B cell (primary cell): ENCODE measurements at regions not wholly inside any gene's neighbourhood (a gene's known extent, or its start where the extent isn't known, plus 50 kb on each side); places are given as distances from the start of the nearest gene placed in this dataset.
"Not testable (repeated sequence)": the region's sequence is repeated elsewhere in the genome, so short reads cannot be mapped to it uniquely, and the experiment has no call there.

Experiments used
- ATAC-seq: fragments of 200-7000 bp; cut with Tn5 transposase; one replicate; pipeline ENCODE4 v1.10.0; 2021; ENCODE audit warnings: low read depth, mild to moderate bottlenecking, moderate number of reproducible peaks, moderate library complexity
- CTCF ChIA-PET: fragments of 350-600 bp; sonication (Branson Sonifier 250); formaldehyde crosslinking; loops from one replicate; lab custom pipeline; 2021; ENCODE audit warnings: antibody characterized with exemption, inconsistent platforms; lab: Charles Lee
- POLR2A ChIA-PET: fragments of 350-600 bp; sonication (Branson Sonifier 250); formaldehyde crosslinking; loops from one replicate; lab custom pipeline; 2021; ENCODE audit warnings: antibody characterized with exemption; lab: Charles Lee
- DNase-seq: peaks from one replicate; pipeline ENCODE4 v3.0.0; 2013
- H2AFZ ChIP-seq: 2 replicates; pipeline ENCODE4 v1.6.1; 2012; ENCODE audit warnings: mild to moderate bottlenecking, low read depth, low read length; ENCODE audit not compliant: insufficient read depth, poor library complexity, severe bottlenecking
- H3K27ac ChIP-seq, 2 donors: 1 replicate in 1 of 2; 2 replicates in 1 of 2; pipeline ENCODE4 v1.5.1; 2012 to 2013; ENCODE audit warnings: low read length in 2 of 2, mild to moderate bottlenecking in 2 of 2, moderate library complexity in 1 of 2
- H3K27me3 ChIP-seq, 4 experiments: fragments of 200-600 bp in 1 of 4; sonication (generic) in 1 of 4; replicated peaks in 1 of 4; 1 replicate in 2 of 4; 2 replicates in 2 of 4; pipeline versions ENCODE4 v1.6.1 to v1.7.0; 2013 to 2016; ENCODE audit warnings: low read length in 3 of 4, mild to moderate bottlenecking in 2 of 4, mixed read lengths in 1 of 4, moderate library complexity in 1 of 4; ENCODE audit not compliant: insufficient read depth in 4 of 4, control insufficient read depth in 3 of 4; ENCODE audit errors: control extremely low read depth in 1 of 4
- H3K36me3 ChIP-seq, 2 experiments: replicated peaks in 1 of 2; 1 replicate in 1 of 2; 2 replicates in 1 of 2; pipeline versions ENCODE4 v1.6.1 to v1.7.1; 2013; ENCODE audit warnings: low read length in 1 of 2; ENCODE audit not compliant: insufficient read depth in 2 of 2, control insufficient read depth in 1 of 2; ENCODE audit errors: control extremely low read depth in 1 of 2, extremely low read depth in 1 of 2
- H3K4me1 ChIP-seq, 2 donors: fragments of 200-600 bp in 1 of 2; sonication (generic) in 1 of 2; 1 replicate in 1 of 2; 2 replicates in 1 of 2; pipeline versions ENCODE4 v1.5.1 to v1.6.1; 2013 to 2017; ENCODE audit warnings: low read length in 2 of 2; ENCODE audit not compliant: control insufficient read depth in 2 of 2, insufficient read depth in 2 of 2
- H3K4me2 ChIP-seq: replicated peaks from 2 replicates; pipeline ENCODE3; 2012; ENCODE audit warnings: mild to moderate bottlenecking, low read depth, low read length; ENCODE audit not compliant: poor library complexity, severe bottlenecking
- H3K4me3 ChIP-seq, 5 experiments: fragments of 200-600 bp in 1 of 5; sonication (generic) in 1 of 5; 1 replicate in 3 of 5; 2 replicates in 2 of 5; pipeline versions ENCODE4 v1.5.1 to v1.7.0; 2011 to 2016; ENCODE audit warnings: low read length in 4 of 5, mild to moderate bottlenecking in 4 of 5, low read depth in 2 of 5, control low read depth in 1 of 5, moderate library complexity in 1 of 5; ENCODE audit not compliant: insufficient read depth in 1 of 5; ENCODE audit errors: control extremely low read depth in 1 of 5, extremely low read depth in 1 of 5
- H3K79me2 ChIP-seq: fragments of 200-600 bp; sonication (generic); one replicate; pipeline ENCODE4 v1.6.0; 2016; ENCODE audit warnings: low read length; ENCODE audit not compliant: control insufficient read depth, insufficient read depth
- H3K9ac ChIP-seq: fragments of 200-600 bp; sonication (generic); 2 replicates; pipeline ENCODE4 v1.6.1; 2017; ENCODE audit warnings: mild to moderate bottlenecking, low read length, moderate library complexity
- H3K9me3 ChIP-seq, 3 donors: one replicate each; pipeline versions ENCODE4 v1.6.1 to v1.7.1; 2013; ENCODE audit warnings: low read length in 2 of 3; ENCODE audit not compliant: control insufficient read depth in 2 of 3, insufficient read depth in 1 of 3; ENCODE audit errors: control extremely low read depth in 1 of 3
- H4K20me1 ChIP-seq: 2 replicates; pipeline ENCODE4 v1.6.0; 2012; ENCODE audit warnings: mild to moderate bottlenecking, low read length; ENCODE audit not compliant: insufficient read depth, control insufficient read depth, poor library complexity, severe bottlenecking
- H3K27ac Mint-ChIP-seq: one replicate; pipeline ENCODE4 v1.8.0; 2021; ENCODE audit warnings: mixed read lengths
- H3K27me3 Mint-ChIP-seq: one replicate; pipeline ENCODE4 v1.8.0; 2021; ENCODE audit warnings: mixed read lengths
- H3K4me1 Mint-ChIP-seq: one replicate; pipeline ENCODE4 v1.8.0; 2021; ENCODE audit warnings: mixed read lengths
- H3K4me3 Mint-ChIP-seq: one replicate; pipeline ENCODE4 v1.8.0; 2021; ENCODE audit warnings: mixed read lengths
- H3K9me3 Mint-ChIP-seq: one replicate; pipeline ENCODE4 v1.8.0; 2022; ENCODE audit warnings: mixed read lengths; ENCODE audit not compliant: insufficient read depth
- CTCF ChIP-seq: fragments of 200-600 bp; IDR thresholded peaks from one replicate; pipeline ENCODE4 v1.8.0; 2022; ENCODE audit warnings: antibody characterized with exemption, mild to moderate bottlenecking
- EZH2 ChIP-seq: IDR thresholded peaks from 2 replicates; pipeline ENCODE4 v1.6.1; 2012; ENCODE audit warnings: borderline replicate concordance, low read depth, mild to moderate bottlenecking, moderate library complexity, low read length; ENCODE audit not compliant: insufficient read depth, poor library complexity, severe bottlenecking
- WGBS: methylation state at CpG from one replicate; pipeline ENCODE4 v1.1.5; 2013; ENCODE audit warnings: missing lambda C conversion rate; ENCODE audit not compliant: insufficient coverage; 5-methylcytosine and 5-hydroxymethylcytosine counted together
- intact Hi-C: fragments of 100-400 bp; cut with micrococcal nuclease; formaldehyde crosslinking; loops from one replicate; pipeline ENCODE4 v1.10.0; 2022

DNA sequence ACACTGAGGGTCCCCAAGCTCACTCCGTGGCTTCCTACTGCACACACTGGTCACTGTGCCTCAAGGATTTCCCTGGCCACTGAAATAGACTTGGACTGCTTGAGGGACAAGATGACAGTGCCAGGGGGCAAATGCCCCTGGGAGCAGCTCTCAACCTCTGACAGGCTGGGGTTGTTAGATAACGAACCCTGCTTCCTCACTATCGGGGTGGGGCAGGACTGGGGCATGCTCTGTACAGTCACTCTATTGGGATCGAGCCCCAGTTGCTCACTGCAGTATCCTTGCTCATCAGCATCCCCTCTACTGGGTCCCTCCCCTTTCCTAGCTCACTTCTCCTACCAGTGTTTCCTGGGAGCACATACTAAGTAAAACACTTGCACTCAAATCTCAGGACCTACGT is 610.8 kb downstream of the NTRK3 start:
- Mint-ChIP-seq H3K27ac (no peak overlapping the region), H3K4me1 (no peaks in the 10 kb centered on the region), H3K9me3 (no peaks in the 10 kb centered on the region), H3K4me3 (no peak overlapping the region), H3K27me3 (no peaks in the 10 kb centered on the region)
- no peaks in the 10 kb centered on the region for H3K36me3 ChIP-seq
- no peak for DNase-seq
- no peak overlapping the region for H3K27ac ChIP-seq
- no peaks in the 10 kb centered on the region for H3K27me3 ChIP-seq
- H2AFZ ChIP-seq = no peak overlapping the region
- no peak for TF ChIP-seq EZH2
- TF ChIP-seq CTCF = no peak
- H3K4me3 ChIP-seq = no peak overlapping the region
- no peak for ATAC-seq
- H3K4me1 ChIP-seq = no peaks in the 10 kb centered on the region
- intact Hi-C loops = no loop called here
- no peaks in the 10 kb centered on the region for H3K79me2 ChIP-seq
- H3K9me3 ChIP-seq = no peaks in the 10 kb centered on the region
- no peaks in the 10 kb centered on the region for H4K20me1 ChIP-seq
- 77% methylated on average over 5 of the region's 5 CpGs for WGBS
- no peak overlapping the region for H3K4me2 ChIP-seq
- no peak overlapping the region for H3K9ac ChIP-seq
- POLR2A ChIA-PET = no interaction called here
- CTCF ChIA-PET = no interaction called here

DNA sequence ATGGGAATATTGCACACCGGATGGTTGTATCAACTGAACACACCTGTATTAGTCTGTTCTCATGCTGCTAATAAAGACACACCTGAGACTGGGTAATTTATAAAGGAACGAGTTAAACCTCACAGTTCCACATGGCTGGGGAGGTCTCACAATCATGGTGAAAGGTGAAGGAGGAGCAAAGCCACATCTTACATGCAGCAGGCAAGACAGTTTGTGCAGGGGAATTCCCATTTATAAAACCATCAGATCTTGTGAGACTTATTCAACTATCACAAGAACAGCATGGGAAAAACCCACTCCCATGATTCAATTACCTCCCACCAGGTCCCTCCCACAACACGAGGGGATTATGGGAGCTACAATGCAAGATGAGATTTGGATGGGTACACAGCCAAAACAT is 613.5 kb downstream of the NTRK3 start:
- H3K9ac ChIP-seq, H3K4me1 Mint-ChIP-seq, H3K79me2 ChIP-seq, H4K20me1 ChIP-seq, H3K9me3 ChIP-seq, H3K27me3 ChIP-seq, H3K27me3 Mint-ChIP-seq, H2AFZ ChIP-seq, DNase-seq, CTCF ChIA-PET, H3K27ac Mint-ChIP-seq, intact Hi-C loops, H3K27ac ChIP-seq, ATAC-seq, H3K4me3 Mint-ChIP-seq, H3K9me3 Mint-ChIP-seq, H3K36me3 ChIP-seq, H3K4me3 ChIP-seq, POLR2A ChIA-PET, H3K4me2 ChIP-seq, H3K4me1 ChIP-seq: not testable (repeated sequence)
- no CpG with 5 or more reads among the region's 3 CpGs for WGBS
